Transverse colon (tissue), 4 donors: ENCODE measurements at regions not wholly inside any gene's neighbourhood (a gene's known extent, or its start where the extent isn't known, plus 50 kb on each side); places are given as distances from the start of the nearest gene placed in this dataset.

Experiments
- EP300 ChIP-seq: sonication (generic); formaldehyde crosslinking; IDR thresholded peaks from one replicate; pipeline ENCODE4 v1.6.1; 2017; ENCODE audit warnings: antibody characterized with exemption, low read depth
- POLR2A ChIP-seq: fragments of 450-650 bp; IDR thresholded peaks from one replicate; pipeline ENCODE4 v1.6.1; 2016; ENCODE audit warnings: antibody characterized with exemption, mild to moderate bottlenecking, moderate library complexity
- POLR2AphosphoS5 ChIP-seq, 3 donors: sonication (generic); formaldehyde crosslinking; IDR thresholded peaks; one replicate each; pipeline ENCODE4 v1.6.1; 2016; ENCODE audit warnings: antibody characterized with exemption in 3 of 3
- TF ChIP-seq, protein P1 (sequence below), 5 experiments: fragments of 200-600 bp in 3 of 5; fragments of 450-650 bp in 2 of 5; sonication (generic) in 3 of 5; IDR thresholded peaks; 1 replicate in 2 of 5; 2 replicates in 3 of 5; pipeline ENCODE4 v1.5.1; 2016 to 2017; ENCODE audit warnings: antibody characterized with exemption in 5 of 5, inconsistent platforms in 3 of 5, mild to moderate bottlenecking in 2 of 5, moderate library complexity in 1 of 5

DNA sequence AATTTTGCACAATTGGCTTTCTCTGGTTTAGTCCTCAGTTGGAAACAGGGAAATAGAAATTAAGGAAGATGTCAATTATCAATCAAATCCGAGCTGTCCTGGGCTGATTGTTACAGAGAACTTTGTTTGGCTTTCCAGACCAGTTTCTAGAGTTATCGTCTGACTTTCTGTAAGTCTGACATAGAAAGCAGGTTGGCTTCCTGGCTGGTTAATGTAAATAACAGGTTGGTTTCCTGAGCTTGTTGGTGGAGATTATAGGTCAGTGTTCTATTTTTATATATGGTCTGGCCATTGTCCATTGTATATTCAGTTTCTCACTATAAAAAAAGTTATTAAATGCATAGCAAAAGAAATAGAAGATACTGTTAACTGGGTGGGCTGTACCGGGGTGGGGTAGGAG is 204.8 kb downstream of the MBD2 start:
- TF ChIP-seq, protein P1, sequence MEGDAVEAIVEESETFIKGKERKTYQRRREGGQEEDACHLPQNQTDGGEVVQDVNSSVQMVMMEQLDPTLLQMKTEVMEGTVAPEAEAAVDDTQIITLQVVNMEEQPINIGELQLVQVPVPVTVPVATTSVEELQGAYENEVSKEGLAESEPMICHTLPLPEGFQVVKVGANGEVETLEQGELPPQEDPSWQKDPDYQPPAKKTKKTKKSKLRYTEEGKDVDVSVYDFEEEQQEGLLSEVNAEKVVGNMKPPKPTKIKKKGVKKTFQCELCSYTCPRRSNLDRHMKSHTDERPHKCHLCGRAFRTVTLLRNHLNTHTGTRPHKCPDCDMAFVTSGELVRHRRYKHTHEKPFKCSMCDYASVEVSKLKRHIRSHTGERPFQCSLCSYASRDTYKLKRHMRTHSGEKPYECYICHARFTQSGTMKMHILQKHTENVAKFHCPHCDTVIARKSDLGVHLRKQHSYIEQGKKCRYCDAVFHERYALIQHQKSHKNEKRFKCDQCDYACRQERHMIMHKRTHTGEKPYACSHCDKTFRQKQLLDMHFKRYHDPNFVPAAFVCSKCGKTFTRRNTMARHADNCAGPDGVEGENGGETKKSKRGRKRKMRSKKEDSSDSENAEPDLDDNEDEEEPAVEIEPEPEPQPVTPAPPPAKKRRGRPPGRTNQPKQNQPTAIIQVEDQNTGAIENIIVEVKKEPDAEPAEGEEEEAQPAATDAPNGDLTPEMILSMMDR (IDR thresholded peaks at IDR 0.05) = no peak
- TF ChIP-seq POLR2AphosphoS5 (IDR thresholded peaks at IDR 0.05) (no peak), EP300 (no peak), POLR2A (no peak)
